IMR-90 (cell line): ENCODE measurements at regions not wholly inside any gene's neighbourhood (a gene's known extent, or its start where the extent isn't known, plus 50 kb on each side); places are given as distances from the start of the nearest gene placed in this dataset.

Experiments
- ATAC-seq: fragments of 200-7000 bp; cut with Tn5 transposase; 2 replicates; pipeline ENCODE4 v1.9.1; 2020; ENCODE audit warnings: low read depth, mild to moderate bottlenecking, moderate library complexity
- BruUV-seq: library from RNA; stranded (reverse); fragments of 400-500 nt; replicated peaks from 2 replicates; lab custom pipeline; 2021; lab: Mats Ljungman, UMichigan
- CTCF ChIA-PET: fragments of 300-600 bp; formaldehyde crosslinking; extraction: SDS; loops from one replicate; lab custom pipeline; 2021; ENCODE audit warnings: antibody characterized with exemption; lab: Yijun Ruan, JAX
- POLR2A ChIA-PET: fragments of 300-600 bp; sonication (Branson Sonifier 250); formaldehyde crosslinking; loops from one replicate; lab custom pipeline; 2022; ENCODE audit warnings: antibody characterized with exemption; ENCODE audit not compliant: unreplicated experiment; lab: Charles Lee
- DNase-seq: peaks from one replicate; pipeline ENCODE4 v3.0.0; 2013
- H2AFZ ChIP-seq: replicated peaks from 2 replicates; pipeline ENCODE3; 2013; ENCODE audit warnings: low read length, mild to moderate bottlenecking; ENCODE audit not compliant: poor library complexity
- H2AK5ac ChIP-seq: 2 replicates; pipeline ENCODE4 v1.6.1; 2013; ENCODE audit warnings: low read depth, low read length, inconsistent platforms
- H2AK9ac ChIP-seq: replicated peaks from 2 replicates; pipeline ENCODE3; 2013; ENCODE audit warnings: mild to moderate bottlenecking, low read depth, low read length, moderate library complexity; ENCODE audit not compliant: poor library complexity
- H2BK120ac ChIP-seq: 2 replicates; pipeline ENCODE4 v1.6.1; 2013; ENCODE audit warnings: low read depth, low read length, inconsistent platforms
- H2BK15ac ChIP-seq: 3 replicates; pipeline ENCODE4 v1.6.1; 2013; ENCODE audit warnings: low read depth, low read length, inconsistent platforms
- H2BK20ac ChIP-seq: 2 replicates; pipeline ENCODE4 v1.6.1; 2013; ENCODE audit warnings: low read depth, mild to moderate bottlenecking, inconsistent platforms, low read length, moderate library complexity
- H2BK5ac ChIP-seq: 2 replicates; pipeline ENCODE4 v1.6.1; 2013; ENCODE audit warnings: mild to moderate bottlenecking, low read depth, low read length, inconsistent platforms; ENCODE audit not compliant: poor library complexity, severe bottlenecking
- H3K14ac ChIP-seq: replicated peaks from 2 replicates; pipeline ENCODE4 v1.6.1; 2013; ENCODE audit warnings: low read depth, low read length, inconsistent platforms
- H3K18ac ChIP-seq: 2 replicates; pipeline ENCODE4 v1.6.1; 2013; ENCODE audit warnings: low read depth, low read length, control low read depth
- H3K23ac ChIP-seq: 2 replicates; pipeline ENCODE4 v1.6.1; 2013; ENCODE audit warnings: low read depth, low read length, inconsistent platforms
- H3K27ac ChIP-seq: 2 replicates; pipeline ENCODE4 v1.5.1; 2013; ENCODE audit warnings: mild to moderate bottlenecking, control low read depth, low read length; ENCODE audit not compliant: insufficient read depth
- H3K27me3 ChIP-seq: 2 replicates; pipeline ENCODE4 v1.6.1; 2013; ENCODE audit warnings: low read length; ENCODE audit not compliant: control insufficient read depth, insufficient read depth
- H3K36me3 ChIP-seq: 2 replicates; pipeline ENCODE4 v1.6.1; 2013; ENCODE audit warnings: low read length, mixed read lengths; ENCODE audit not compliant: control insufficient read depth, insufficient read depth
- H3K4ac ChIP-seq: 2 replicates; pipeline ENCODE4 v1.6.1; 2013; ENCODE audit warnings: low read depth, low read length, inconsistent platforms
- H3K4me1 ChIP-seq: 2 replicates; pipeline ENCODE4 v1.6.1; 2013; ENCODE audit warnings: low read length, mixed read lengths; ENCODE audit not compliant: control insufficient read depth, insufficient read depth
- H3K4me2 ChIP-seq: 2 replicates; pipeline ENCODE4 v1.6.1; 2013; ENCODE audit warnings: low read depth, mild to moderate bottlenecking, control low read depth, low read length, moderate library complexity
- H3K4me3 ChIP-seq: 2 replicates; pipeline ENCODE4 v1.5.1; 2013; ENCODE audit warnings: low read depth, mild to moderate bottlenecking, control low read depth, low read length, moderate library complexity; ENCODE audit not compliant: insufficient read depth
- H3K56ac ChIP-seq: 2 replicates; pipeline ENCODE4 v1.6.1; 2013; ENCODE audit warnings: low read length, inconsistent platforms; ENCODE audit not compliant: insufficient read depth; ENCODE audit errors: extremely low read depth
- H3K79me1 ChIP-seq, 2 experiments: 2 replicates each; pipeline ENCODE4 v1.6.1; 2013; ENCODE audit warnings: low read length in 2 of 2, inconsistent platforms in 1 of 2, low read depth in 1 of 2
- H3K9ac ChIP-seq: 2 replicates; pipeline ENCODE4 v1.6.1; 2013; ENCODE audit warnings: low read depth, low read length, control low read depth
- H3K9me1 ChIP-seq: 2 replicates; pipeline ENCODE4 v1.6.1; 2013; ENCODE audit warnings: low read length, inconsistent platforms; ENCODE audit not compliant: insufficient read depth
- H3K9me3 ChIP-seq: 2 replicates; pipeline ENCODE4 v1.6.1; 2013; ENCODE audit warnings: low read length; ENCODE audit not compliant: control insufficient read depth, insufficient read depth
- H4K20me1 ChIP-seq: 2 replicates; pipeline ENCODE4 v1.6.1; 2013; ENCODE audit warnings: low read length, inconsistent platforms; ENCODE audit not compliant: insufficient read depth
- H4K5ac ChIP-seq: 2 replicates; pipeline ENCODE4 v1.6.1; 2013; ENCODE audit warnings: mild to moderate bottlenecking, low read depth, low read length, control low read depth
- H4K8ac ChIP-seq, 2 experiments: 2 replicates each; pipeline ENCODE4 v1.6.1; 2013; ENCODE audit warnings: low read depth in 2 of 2, low read length in 2 of 2, control low read depth in 1 of 2, inconsistent platforms in 1 of 2
- H4K91ac ChIP-seq: 2 replicates; pipeline ENCODE4 v1.6.1; 2013; ENCODE audit warnings: low read depth, low read length, inconsistent platforms; ENCODE audit not compliant: insufficient read depth
- BHLHE40 ChIP-seq: fragments of 150-350 bp; IDR thresholded peaks from 2 replicates; pipeline ENCODE4 v1.6.1; 2016; ENCODE audit warnings: mild to moderate bottlenecking, low read depth, low read length
- CEBPB ChIP-seq: IDR thresholded peaks from 2 replicates; pipeline ENCODE4 v1.6.1; 2012; ENCODE audit warnings: low read depth, low read length, improper control_type of control experiment
- CHD1 ChIP-seq: IDR thresholded peaks from 2 replicates; pipeline ENCODE4 v1.6.1; 2012; ENCODE audit warnings: low read depth, low read length, improper control_type of control experiment
- FOS ChIP-seq: fragments of 150-350 bp; IDR thresholded peaks from 2 replicates; pipeline ENCODE4 v1.6.1; 2016; ENCODE audit warnings: low read depth, low read length
- MAFK ChIP-seq: IDR thresholded peaks from 2 replicates; pipeline ENCODE4 v1.6.1; 2012; ENCODE audit warnings: low read depth, low read length, improper control_type of control experiment
- MAZ ChIP-seq: IDR thresholded peaks from 2 replicates; pipeline ENCODE4 v1.6.1; 2012; ENCODE audit warnings: low read depth, mild to moderate bottlenecking, low read length, improper control_type of control experiment, moderate library complexity, borderline replicate concordance
- MXI1 ChIP-seq: IDR thresholded peaks from 2 replicates; pipeline ENCODE4 v1.6.1; 2012; ENCODE audit warnings: low read depth, mild to moderate bottlenecking, low read length, moderate library complexity, borderline replicate concordance
- NFE2L2 ChIP-seq: fragments of 150-350 bp; IDR thresholded peaks from 2 replicates; pipeline ENCODE4 v1.6.1; 2016; ENCODE audit warnings: low read depth, mild to moderate bottlenecking, low read length
- POLR2A ChIP-seq: IDR thresholded peaks from 2 replicates; pipeline ENCODE4 v1.6.1; 2012; ENCODE audit warnings: mild to moderate bottlenecking, low read depth, low read length
- RAD21 ChIP-seq: IDR thresholded peaks from 2 replicates; pipeline ENCODE4 v1.6.1; 2012; ENCODE audit warnings: low read length, improper control_type of control experiment
- RCOR1 ChIP-seq: IDR thresholded peaks from 2 replicates; pipeline ENCODE4 v1.6.1; 2012; ENCODE audit warnings: mild to moderate bottlenecking, low read length, improper control_type of control experiment; ENCODE audit not compliant: insufficient replicate concordance
- RFX5 ChIP-seq: IDR thresholded peaks from 2 replicates; pipeline ENCODE4 v1.8.0; 2012; ENCODE audit warnings: low read depth, mild to moderate bottlenecking, low read length, moderate library complexity
- SMC3 ChIP-seq: fragments of 150-350 bp; IDR thresholded peaks from 2 replicates; pipeline ENCODE4 v1.6.1; 2016; ENCODE audit warnings: low read depth, mild to moderate bottlenecking, antibody characterized with exemption, low read length, moderate library complexity
- WGBS, 2 experiments: methylation state at CpG; one replicate each; pipeline versions ENCODE4 v1.1.5 to v1.1.7; 2013; ENCODE audit warnings: missing lambda C conversion rate in 2 of 2; ENCODE audit not compliant: insufficient read length in 1 of 2; ENCODE audit errors: extremely low coverage in 2 of 2; 5-methylcytosine and 5-hydroxymethylcytosine counted together
- dilution Hi-C: fragments of 300-500 bp; cut with HindIII; formaldehyde crosslinking; loops from one replicate; pipeline ENCODE4 v1.14.3; 2018; ENCODE audit warnings: low sequenced_read_pairs; ENCODE audit not compliant: unreplicated experiment
- in situ Hi-C: fragments of 300-500 bp; cut with MboI; formaldehyde crosslinking; loops from 3 replicates; pipeline ENCODE4 v1.14.3; 2019; ENCODE audit warnings: low sequenced_read_pairs, inconsistent platforms, mixed read lengths
- intact Hi-C: fragments of 100-400 bp; cut with micrococcal nuclease; formaldehyde crosslinking; loops from 2 replicates; pipeline ENCODE4 v1.10.0; 2022
- TF ChIP-seq, protein P1 (sequence below): fragments of 150-350 bp; IDR thresholded peaks from 2 replicates; pipeline ENCODE4 v1.6.1; 2016; ENCODE audit warnings: low read depth, mild to moderate bottlenecking, low read length, moderate library complexity, borderline replicate concordance
- TF ChIP-seq, protein P2 (sequence below): fragments of 150-350 bp; IDR thresholded peaks from 2 replicates; pipeline ENCODE4 v1.6.1; 2017; ENCODE audit warnings: mild to moderate bottlenecking, antibody characterized with exemption, low read length, low read depth
- TF ChIP-seq, protein P3 (sequence below): conservative IDR thresholded peaks from 2 replicates; pipeline ENCODE4 v1.5.1; 2012; ENCODE audit warnings: mild to moderate bottlenecking, low read depth, low read length, improper control_type of control experiment

DNA sequence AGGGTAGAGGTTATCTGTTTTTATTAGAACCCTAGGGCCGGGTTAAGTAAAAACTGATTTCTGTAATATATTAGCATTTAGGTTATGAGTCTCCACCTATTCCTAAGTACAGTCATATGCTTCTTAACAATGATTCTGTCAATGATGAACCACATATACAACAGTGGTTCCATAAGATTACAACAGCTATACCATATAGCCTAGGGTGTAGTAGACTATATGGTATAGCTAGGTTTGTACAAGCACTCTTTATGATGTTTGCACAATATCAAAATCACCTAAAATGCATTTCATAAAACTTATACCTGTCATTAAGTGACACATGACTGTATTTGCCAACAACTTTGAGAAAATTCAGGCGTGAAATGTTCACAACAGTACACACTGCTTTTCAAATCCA lies 110.6 kb downstream of the RPL10L start:
- ATAC-seq, result no peak
- intact Hi-C loops, result no loop called here
- no peaks in the 10 kb centered on the region for H3K9me1 ChIP-seq
- no peak overlapping the region for H4K5ac ChIP-seq
- H3K56ac ChIP-seq, result no peak overlapping the region
- no peak overlapping the region for H3K9ac ChIP-seq
- CTCF ChIA-PET, result no interaction called here
- H2AK5ac ChIP-seq, result no peak overlapping the region
- H3K36me3 ChIP-seq, result no peaks in the 10 kb centered on the region
- no CpG with 5 or more reads among the region's 2 CpGs for WGBS, 2 experiments
- H3K4ac ChIP-seq, result no peak overlapping the region
- no peak overlapping the region for H3K23ac ChIP-seq
- no peak overlapping the region for H3K4me2 ChIP-seq
- TF ChIP-seq NFE2L2, result no peak
- TF ChIP-seq MAZ, result no peak
- TF ChIP-seq BHLHE40, result no peak
- no peak for TF ChIP-seq MAFK
- TF ChIP-seq, protein P1, sequence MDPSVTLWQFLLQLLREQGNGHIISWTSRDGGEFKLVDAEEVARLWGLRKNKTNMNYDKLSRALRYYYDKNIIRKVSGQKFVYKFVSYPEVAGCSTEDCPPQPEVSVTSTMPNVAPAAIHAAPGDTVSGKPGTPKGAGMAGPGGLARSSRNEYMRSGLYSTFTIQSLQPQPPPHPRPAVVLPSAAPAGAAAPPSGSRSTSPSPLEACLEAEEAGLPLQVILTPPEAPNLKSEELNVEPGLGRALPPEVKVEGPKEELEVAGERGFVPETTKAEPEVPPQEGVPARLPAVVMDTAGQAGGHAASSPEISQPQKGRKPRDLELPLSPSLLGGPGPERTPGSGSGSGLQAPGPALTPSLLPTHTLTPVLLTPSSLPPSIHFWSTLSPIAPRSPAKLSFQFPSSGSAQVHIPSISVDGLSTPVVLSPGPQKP, result no peak
- TF ChIP-seq, protein P2, sequence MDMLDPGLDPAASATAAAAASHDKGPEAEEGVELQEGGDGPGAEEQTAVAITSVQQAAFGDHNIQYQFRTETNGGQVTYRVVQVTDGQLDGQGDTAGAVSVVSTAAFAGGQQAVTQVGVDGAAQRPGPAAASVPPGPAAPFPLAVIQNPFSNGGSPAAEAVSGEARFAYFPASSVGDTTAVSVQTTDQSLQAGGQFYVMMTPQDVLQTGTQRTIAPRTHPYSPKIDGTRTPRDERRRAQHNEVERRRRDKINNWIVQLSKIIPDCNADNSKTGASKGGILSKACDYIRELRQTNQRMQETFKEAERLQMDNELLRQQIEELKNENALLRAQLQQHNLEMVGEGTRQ, result no peak
- TF ChIP-seq RCOR1, result no peak
- TF ChIP-seq SMC3, result no peak
- TF ChIP-seq MXI1, result no peak
- no peak for TF ChIP-seq RFX5
- TF ChIP-seq POLR2A, result no peak
- no peak for TF ChIP-seq RAD21
- TF ChIP-seq, protein P3, sequence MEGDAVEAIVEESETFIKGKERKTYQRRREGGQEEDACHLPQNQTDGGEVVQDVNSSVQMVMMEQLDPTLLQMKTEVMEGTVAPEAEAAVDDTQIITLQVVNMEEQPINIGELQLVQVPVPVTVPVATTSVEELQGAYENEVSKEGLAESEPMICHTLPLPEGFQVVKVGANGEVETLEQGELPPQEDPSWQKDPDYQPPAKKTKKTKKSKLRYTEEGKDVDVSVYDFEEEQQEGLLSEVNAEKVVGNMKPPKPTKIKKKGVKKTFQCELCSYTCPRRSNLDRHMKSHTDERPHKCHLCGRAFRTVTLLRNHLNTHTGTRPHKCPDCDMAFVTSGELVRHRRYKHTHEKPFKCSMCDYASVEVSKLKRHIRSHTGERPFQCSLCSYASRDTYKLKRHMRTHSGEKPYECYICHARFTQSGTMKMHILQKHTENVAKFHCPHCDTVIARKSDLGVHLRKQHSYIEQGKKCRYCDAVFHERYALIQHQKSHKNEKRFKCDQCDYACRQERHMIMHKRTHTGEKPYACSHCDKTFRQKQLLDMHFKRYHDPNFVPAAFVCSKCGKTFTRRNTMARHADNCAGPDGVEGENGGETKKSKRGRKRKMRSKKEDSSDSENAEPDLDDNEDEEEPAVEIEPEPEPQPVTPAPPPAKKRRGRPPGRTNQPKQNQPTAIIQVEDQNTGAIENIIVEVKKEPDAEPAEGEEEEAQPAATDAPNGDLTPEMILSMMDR, result no peak
- TF ChIP-seq CHD1, result no peak
- TF ChIP-seq CEBPB, result no peak
- no peak for TF ChIP-seq FOS
- no peak overlapping the region for H2AFZ ChIP-seq
- no peak overlapping the region for H3K18ac ChIP-seq
- no peak overlapping the region for H2BK120ac ChIP-seq
- BruUV-seq, result no TSS peak
- no peaks in the 10 kb centered on the region for H3K4me1 ChIP-seq
- POLR2A ChIA-PET, result no interaction called here
- no peak overlapping the region for H4K91ac ChIP-seq
- H3K27ac ChIP-seq, result no peak overlapping the region
- no peak overlapping the region for H2BK5ac ChIP-seq
- no peak for DNase-seq
- no peak overlapping the region for H2BK20ac ChIP-seq
- no peaks in the 10 kb centered on the region for H4K20me1 ChIP-seq
- in situ Hi-C loops, result no loop called here
- no peak overlapping the region for H3K4me3 ChIP-seq
- H2BK15ac ChIP-seq, result no peak overlapping the region
- H3K14ac ChIP-seq, result no peak overlapping the region
- H2AK9ac ChIP-seq, result no peak overlapping the region
- no peaks in the 10 kb centered on the region for H3K79me1 ChIP-seq
- no peaks in the 10 kb centered on the region for H3K9me3 ChIP-seq
- no peak overlapping the region for H4K8ac ChIP-seq
- dilution Hi-C loops, result no loop called here
- H3K27me3 ChIP-seq, result no peaks in the 10 kb centered on the region
